ENCODE measurements at regions not wholly inside any gene's neighbourhood (a gene's known extent, or its start where the extent isn't known, plus 50 kb on each side); places are given as distances from the start of the nearest gene placed in this dataset.

DNA sequence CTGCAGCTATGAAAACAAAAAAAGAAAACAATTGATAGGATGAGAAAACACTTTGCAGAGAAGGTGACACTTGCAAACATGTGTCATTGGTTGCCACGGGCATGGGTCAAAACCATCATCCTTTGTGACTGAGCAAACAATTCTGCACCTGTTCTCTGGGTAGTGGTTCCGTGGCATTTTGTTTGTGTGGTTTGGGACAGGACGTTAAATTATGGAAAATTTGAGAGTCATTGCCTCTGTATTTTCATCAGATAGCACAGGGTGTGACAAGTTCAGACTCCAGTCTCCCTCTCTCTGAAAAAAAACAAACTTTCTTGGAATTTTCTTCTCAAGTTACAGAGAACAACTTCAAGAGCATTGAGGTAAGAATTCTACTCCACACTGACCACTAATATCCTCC is 113.4 kb upstream of the HMHB1 start:
- TF ChIP-seq, protein P1, sequence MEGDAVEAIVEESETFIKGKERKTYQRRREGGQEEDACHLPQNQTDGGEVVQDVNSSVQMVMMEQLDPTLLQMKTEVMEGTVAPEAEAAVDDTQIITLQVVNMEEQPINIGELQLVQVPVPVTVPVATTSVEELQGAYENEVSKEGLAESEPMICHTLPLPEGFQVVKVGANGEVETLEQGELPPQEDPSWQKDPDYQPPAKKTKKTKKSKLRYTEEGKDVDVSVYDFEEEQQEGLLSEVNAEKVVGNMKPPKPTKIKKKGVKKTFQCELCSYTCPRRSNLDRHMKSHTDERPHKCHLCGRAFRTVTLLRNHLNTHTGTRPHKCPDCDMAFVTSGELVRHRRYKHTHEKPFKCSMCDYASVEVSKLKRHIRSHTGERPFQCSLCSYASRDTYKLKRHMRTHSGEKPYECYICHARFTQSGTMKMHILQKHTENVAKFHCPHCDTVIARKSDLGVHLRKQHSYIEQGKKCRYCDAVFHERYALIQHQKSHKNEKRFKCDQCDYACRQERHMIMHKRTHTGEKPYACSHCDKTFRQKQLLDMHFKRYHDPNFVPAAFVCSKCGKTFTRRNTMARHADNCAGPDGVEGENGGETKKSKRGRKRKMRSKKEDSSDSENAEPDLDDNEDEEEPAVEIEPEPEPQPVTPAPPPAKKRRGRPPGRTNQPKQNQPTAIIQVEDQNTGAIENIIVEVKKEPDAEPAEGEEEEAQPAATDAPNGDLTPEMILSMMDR (IDR thresholded peaks at IDR 0.05) = no peak
- Histone ChIP-seq H3K9ac (ENCODE audit: insufficient read depth, low read length, poor library complexity, severe bottlenecking) (no peak overlapping the region), H3K9me3 (replicated peaks in 1 of 2; ENCODE audit: control insufficient read depth in 1 of 2, insufficient read depth in 1 of 2, low read length in 2 of 2) (no peaks in the 10 kb centered on the region), H3K4me3 (replicated peaks in 1 of 3; ENCODE audit: low read depth in 2 of 3, low read length in 3 of 3) (no peak overlapping the region), H3K79me2 (ENCODE audit: insufficient read depth, low read length) (no peaks in the 10 kb centered on the region), H3K4me2 (replicated peaks; ENCODE audit: extremely low read depth, low read length, poor library complexity, severe bottlenecking) (no peak overlapping the region), H3K4me1 (ENCODE audit: control insufficient read depth in 1 of 2, insufficient read depth in 2 of 2, low read length in 2 of 2) (no peaks in the 10 kb centered on the region), H4K20me1 (ENCODE audit: insufficient read depth, low read length) (no peaks in the 10 kb centered on the region), H2AFZ (ENCODE audit: insufficient read depth, low read depth, low read length, poor library complexity, severe bottlenecking) (no peak overlapping the region), H3K27ac (ENCODE audit: low read depth in 1 of 2, low read length in 2 of 2) (no peak overlapping the region), H3K27me3 (ENCODE audit: control insufficient read depth in 2 of 2, insufficient read depth in 2 of 2, low read length in 2 of 2) (no peaks in the 10 kb centered on the region), H3K36me3 (replicated peaks in 1 of 2; ENCODE audit: control insufficient read depth in 1 of 2, insufficient read depth in 2 of 2, low read length in 2 of 2) (no peaks in the 10 kb centered on the region)
- intact Hi-C loops (cut with micrococcal nuclease) = no loop called here
- WGBS (ENCODE audit: insufficient coverage) = 80% methylated on average over 1 of the region's 3 CpGs
- no peak for DNase-seq
- H3K36me3 Mint-ChIP-seq = no peaks in the 10 kb centered on the region
- H3K4me3 Mint-ChIP-seq = no peak overlapping the region
- no peak overlapping the region for H3K27ac Mint-ChIP-seq
- H3K27me3 Mint-ChIP-seq (ENCODE audit: low read depth in 3 of 3) = no peaks in the 10 kb centered on the region
- H3K9me3 Mint-ChIP-seq = peaks cover 0 to 2% (median 0%) of the 10 kb centered on the region in 7 donors
- H3K4me1 Mint-ChIP-seq = no peaks in the 10 kb centered on the region

DNA sequence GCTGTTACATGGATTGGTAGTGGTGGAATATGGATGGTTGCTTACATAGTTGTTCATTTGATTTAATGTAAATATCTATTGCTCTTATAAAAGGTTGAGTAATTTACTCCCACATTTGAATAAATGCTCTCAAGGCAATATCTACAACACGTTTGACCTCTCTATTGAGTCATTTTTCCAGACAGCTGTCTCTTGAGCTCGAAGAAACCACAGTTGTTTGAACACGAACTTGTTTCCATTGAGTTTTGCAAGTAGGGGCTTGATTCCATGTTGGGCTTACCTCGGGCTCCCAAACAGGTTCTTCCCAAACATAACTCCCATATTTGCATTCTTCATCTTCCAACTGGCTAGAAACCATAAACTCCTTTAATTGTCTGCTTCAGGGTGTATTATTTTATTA is 115.0 kb upstream of the HMHB1 start:
- WGBS (ENCODE audit: insufficient coverage) = 100% methylated on average over 2 of the region's 4 CpGs
- Mint-ChIP-seq H3K4me3 (no peak overlapping the region), H3K27me3 (ENCODE audit: low read depth in 3 of 3) (no peaks in the 10 kb centered on the region), H3K4me1 (no peaks in the 10 kb centered on the region), H3K36me3 (no peaks in the 10 kb centered on the region), H3K27ac (no peak overlapping the region), H3K9me3 (peaks cover 0 to 2% (median 0%) of the 10 kb centered on the region in 7 donors)
- Histone ChIP-seq H4K20me1 (ENCODE audit: insufficient read depth, low read length) (no peaks in the 10 kb centered on the region), H3K9me3 (replicated peaks in 1 of 2; ENCODE audit: control insufficient read depth in 1 of 2, insufficient read depth in 1 of 2, low read length in 2 of 2) (no peaks in the 10 kb centered on the region), H3K9ac (ENCODE audit: insufficient read depth, low read length, poor library complexity, severe bottlenecking) (no peak overlapping the region), H3K27ac (ENCODE audit: low read depth in 1 of 2, low read length in 2 of 2) (no peak overlapping the region), H3K36me3 (replicated peaks in 1 of 2; ENCODE audit: control insufficient read depth in 1 of 2, insufficient read depth in 2 of 2, low read length in 2 of 2) (no peaks in the 10 kb centered on the region), H3K4me3 (replicated peaks in 1 of 3; ENCODE audit: low read depth in 2 of 3, low read length in 3 of 3) (no peak overlapping the region), H3K79me2 (ENCODE audit: insufficient read depth, low read length) (no peaks in the 10 kb centered on the region), H3K27me3 (ENCODE audit: control insufficient read depth in 2 of 2, insufficient read depth in 2 of 2, low read length in 2 of 2) (no peaks in the 10 kb centered on the region), H2AFZ (ENCODE audit: insufficient read depth, low read depth, low read length, poor library complexity, severe bottlenecking) (no peak overlapping the region), H3K4me2 (replicated peaks; ENCODE audit: extremely low read depth, low read length, poor library complexity, severe bottlenecking) (no peak overlapping the region), H3K4me1 (ENCODE audit: control insufficient read depth in 1 of 2, insufficient read depth in 2 of 2, low read length in 2 of 2) (no peaks in the 10 kb centered on the region)
- TF ChIP-seq, protein P1 (IDR thresholded peaks at IDR 0.05) = no peak
- no peak for DNase-seq
- intact Hi-C loops (cut with micrococcal nuclease) = no loop called here
